Endodermal cell (in vitro differentiated cells): ENCODE measurements at regions not wholly inside any gene's neighbourhood (a gene's known extent, or its start where the extent isn't known, plus 50 kb on each side); places are given as distances from the start of the nearest gene placed in this dataset.

ENCODE experiments used
- DNase-seq: peaks from one replicate; pipeline ENCODE4 v3.0.0-alpha.2; 2017
- H3K27ac ChIP-seq: 2 replicates; pipeline ENCODE4 v1.5.1; 2013; ENCODE audit warnings: mild to moderate bottlenecking, low read depth, low read length, moderate library complexity
- H3K27me3 ChIP-seq: 2 replicates; pipeline ENCODE4 v1.6.1; 2013; ENCODE audit warnings: mild to moderate bottlenecking, low read length, moderate library complexity; ENCODE audit not compliant: insufficient read depth, control insufficient read depth, poor library complexity, severe bottlenecking
- H3K36me3 ChIP-seq: 2 replicates; pipeline ENCODE4 v1.7.0; 2013; ENCODE audit warnings: mild to moderate bottlenecking, low read length, moderate library complexity; ENCODE audit not compliant: control insufficient read depth, insufficient read depth
- H3K4me1 ChIP-seq: one replicate; pipeline ENCODE4 v1.7.0; 2013; ENCODE audit warnings: low read length; ENCODE audit not compliant: control insufficient read depth, insufficient read depth
- H3K4me3 ChIP-seq: 2 replicates; pipeline ENCODE4 v1.5.1; 2013; ENCODE audit warnings: mild to moderate bottlenecking, low read length, moderate library complexity
- H3K9ac ChIP-seq: 2 replicates; pipeline ENCODE4 v1.6.1; 2013; ENCODE audit warnings: mild to moderate bottlenecking, low read length, moderate library complexity; ENCODE audit not compliant: poor library complexity, severe bottlenecking; ENCODE audit errors: extremely low read depth
- H3K9me3 ChIP-seq: 2 replicates; pipeline ENCODE4 v1.6.1; 2013; ENCODE audit warnings: mild to moderate bottlenecking, low read length, moderate library complexity; ENCODE audit not compliant: control insufficient read depth
- H3K27ac Mint-ChIP-seq: 2 replicates; pipeline ENCODE4 v1.8.0; 2020; ENCODE audit warnings: mixed read lengths
- H3K27me3 Mint-ChIP-seq: 2 replicates; pipeline ENCODE4 v1.8.0; 2021; ENCODE audit warnings: mild to moderate bottlenecking, mixed read lengths; ENCODE audit not compliant: insufficient read depth
- H3K36me3 Mint-ChIP-seq: 2 replicates; pipeline ENCODE4 v1.8.0; 2020; ENCODE audit warnings: low read depth, mixed read lengths
- H3K4me1 Mint-ChIP-seq: 2 replicates; pipeline ENCODE4 v1.8.0; 2020; ENCODE audit warnings: mixed read lengths
- H3K4me3 Mint-ChIP-seq: 2 replicates; pipeline ENCODE4 v1.8.0; 2020; ENCODE audit warnings: mild to moderate bottlenecking, moderate library complexity, mixed read lengths
- H3K9me3 Mint-ChIP-seq: 2 replicates; pipeline ENCODE4 v1.8.0; 2020; ENCODE audit warnings: mild to moderate bottlenecking, mixed read lengths
- WGBS, 2 experiments: methylation state at CpG; one replicate each; pipeline versions ENCODE4 v1.1.5 to v1.1.7; 2013; ENCODE audit warnings: missing lambda C conversion rate in 2 of 2, mixed read lengths in 1 of 2; ENCODE audit not compliant: insufficient coverage in 1 of 2, insufficient read length in 1 of 2; 5-methylcytosine and 5-hydroxymethylcytosine counted together
- TF ChIP-seq, protein P1 (sequence below): fragments of 200-600 bp; sonication (generic); conservative IDR thresholded peaks from 2 replicates; pipeline ENCODE4 v1.5.0; 2021; ENCODE audit warnings: antibody characterized with exemption, mild to moderate bottlenecking

- Mint-ChIP-seq H3K27ac (no peak overlapping the region), H3K27me3 (no peaks in the 10 kb centered on the region), H3K4me3 (no peak overlapping the region), H3K36me3 (no peaks in the 10 kb centered on the region), H3K4me1 (peaks cover 3% of the 10 kb centered on the region), H3K9me3 (no peaks in the 10 kb centered on the region)
- TF ChIP-seq, protein P1, sequence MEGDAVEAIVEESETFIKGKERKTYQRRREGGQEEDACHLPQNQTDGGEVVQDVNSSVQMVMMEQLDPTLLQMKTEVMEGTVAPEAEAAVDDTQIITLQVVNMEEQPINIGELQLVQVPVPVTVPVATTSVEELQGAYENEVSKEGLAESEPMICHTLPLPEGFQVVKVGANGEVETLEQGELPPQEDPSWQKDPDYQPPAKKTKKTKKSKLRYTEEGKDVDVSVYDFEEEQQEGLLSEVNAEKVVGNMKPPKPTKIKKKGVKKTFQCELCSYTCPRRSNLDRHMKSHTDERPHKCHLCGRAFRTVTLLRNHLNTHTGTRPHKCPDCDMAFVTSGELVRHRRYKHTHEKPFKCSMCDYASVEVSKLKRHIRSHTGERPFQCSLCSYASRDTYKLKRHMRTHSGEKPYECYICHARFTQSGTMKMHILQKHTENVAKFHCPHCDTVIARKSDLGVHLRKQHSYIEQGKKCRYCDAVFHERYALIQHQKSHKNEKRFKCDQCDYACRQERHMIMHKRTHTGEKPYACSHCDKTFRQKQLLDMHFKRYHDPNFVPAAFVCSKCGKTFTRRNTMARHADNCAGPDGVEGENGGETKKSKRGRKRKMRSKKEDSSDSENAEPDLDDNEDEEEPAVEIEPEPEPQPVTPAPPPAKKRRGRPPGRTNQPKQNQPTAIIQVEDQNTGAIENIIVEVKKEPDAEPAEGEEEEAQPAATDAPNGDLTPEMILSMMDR = no peak
- Histone ChIP-seq H3K27me3 (no peaks in the 10 kb centered on the region), H3K27ac (no peak overlapping the region), H3K9ac (no peak overlapping the region), H3K36me3 (no peaks in the 10 kb centered on the region), H3K4me3 (no peak overlapping the region), H3K4me1 (no peaks in the 10 kb centered on the region), H3K9me3 (no peaks in the 10 kb centered on the region)
- DNase-seq = no peak
- WGBS, 2 experiments = 98 to 100% methylated on average over 1 to 2 of the region's 2 CpGs
These were observed 473.3 kb downstream of the OTOL1 start for GRCh38 chr3:161969867-161970266.

- Histone ChIP-seq H3K36me3 (no peaks in the 10 kb centered on the region), H3K9me3 (no peaks in the 10 kb centered on the region), H3K27me3 (no peaks in the 10 kb centered on the region), H3K9ac (no peak overlapping the region), H3K4me3 (no peak overlapping the region), H3K27ac (no peak overlapping the region), H3K4me1 (no peaks in the 10 kb centered on the region)
- Mint-ChIP-seq H3K36me3 (no peaks in the 10 kb centered on the region), H3K27me3 (no peaks in the 10 kb centered on the region), H3K9me3 (peaks cover 5% of the 10 kb centered on the region), H3K27ac (no peak overlapping the region), H3K4me3 (no peak overlapping the region), H3K4me1 (peaks cover under 1% of the 10 kb centered on the region)
- WGBS, 2 experiments = 89 to 100% methylated on average over 1 to 2 of the region's 2 CpGs
- TF ChIP-seq, protein P1 = no peak
- DNase-seq = peak; percentile 27
These were observed 478.6 kb downstream of the OTOL1 start for GRCh38 chr3:161975201-161975600.

- Histone ChIP-seq H3K36me3 (no peaks in the 10 kb centered on the region), H3K4me1 (no peaks in the 10 kb centered on the region), H3K9ac (no peak overlapping the region), H3K4me3 (no peak overlapping the region), H3K27ac (no peak overlapping the region), H3K9me3 (no peaks in the 10 kb centered on the region), H3K27me3 (no peaks in the 10 kb centered on the region)
- TF ChIP-seq, protein P1 = no peak
- Mint-ChIP-seq H3K27me3 (no peaks in the 10 kb centered on the region), H3K27ac (no peak overlapping the region), H3K36me3 (no peaks in the 10 kb centered on the region), H3K4me3 (no peak overlapping the region), H3K4me1 (no peaks in the 10 kb centered on the region), H3K9me3 (peaks cover 5% of the 10 kb centered on the region)
- DNase-seq = no peak
- WGBS, 2 experiments = 94% methylated on average over 1 of the region's 1 CpG; no CpG with 5 or more reads in 1 of the 2 experiments
These were observed 480.5 kb downstream of the OTOL1 start for GRCh38 chr3:161977063-161977462.
